GM23338 (cell line): ENCODE measurements at regions not wholly inside any gene's neighbourhood (a gene's known extent, or its start where the extent isn't known, plus 50 kb on each side); places are given as distances from the start of the nearest gene placed in this dataset.

Experiments
- ATAC-seq: fragments of 200-7000 bp; cut with Tn5 transposase; 3 replicates; pipeline ENCODE4 v1.9.1; 2020
- DNase-seq: peaks from one replicate; pipeline ENCODE4 v3.0.0-alpha.2; 2015; ENCODE audit warnings: low spot score
- H2AFZ ChIP-seq: fragments of 200-600 bp; sonication (generic); 2 replicates; pipeline ENCODE4 v1.8.0; 2016; ENCODE audit warnings: antibody characterized with exemption, mild to moderate bottlenecking, moderate library complexity
- H3F3A ChIP-seq: fragments of 200-600 bp; sonication (generic); replicated peaks from 2 replicates; pipeline ENCODE4 v1.8.0; 2017; ENCODE audit warnings: antibody characterized with exemption, mixed run types, low read depth
- H3K27ac ChIP-seq: fragments of 200-600 bp; sonication (generic); 2 replicates; pipeline ENCODE4 v1.6.1; 2016; ENCODE audit warnings: low read depth
- H3K27me3 ChIP-seq: fragments of 200-600 bp; sonication (generic); 2 replicates; pipeline ENCODE4 v1.8.0; 2016; ENCODE audit warnings: mild to moderate bottlenecking, mixed run types, moderate library complexity; ENCODE audit not compliant: insufficient read depth
- H3K36me3 ChIP-seq: fragments of 200-600 bp; sonication (generic); 2 replicates; pipeline ENCODE4 v1.8.0; 2016; ENCODE audit warnings: mild to moderate bottlenecking; ENCODE audit not compliant: insufficient read depth
- H3K4me1 ChIP-seq: fragments of 200-600 bp; sonication (generic); 2 replicates; pipeline ENCODE4 v1.8.0; 2016; ENCODE audit warnings: mild to moderate bottlenecking, moderate library complexity; ENCODE audit not compliant: insufficient read depth
- H3K4me2 ChIP-seq: fragments of 200-600 bp; sonication (generic); 2 replicates; pipeline ENCODE4 v1.7.1; 2017; ENCODE audit warnings: mixed run types
- H3K4me3 ChIP-seq: fragments of 200-600 bp; sonication (generic); 2 replicates; pipeline ENCODE4 v1.6.1; 2016; ENCODE audit warnings: mixed run types
- H3K79me2 ChIP-seq: fragments of 200-600 bp; sonication (generic); replicated peaks from 2 replicates; pipeline ENCODE4 v1.8.0; 2017; ENCODE audit warnings: mild to moderate bottlenecking; ENCODE audit not compliant: insufficient read depth
- H3K9me2 ChIP-seq: fragments of 200-600 bp; sonication (generic); 2 replicates; pipeline ENCODE4 v1.8.0; 2017; ENCODE audit not compliant: insufficient read depth
- H4K20me1 ChIP-seq: fragments of 200-600 bp; sonication (generic); replicated peaks from 2 replicates; pipeline ENCODE4 v1.8.0; 2017; ENCODE audit warnings: mild to moderate bottlenecking; ENCODE audit not compliant: insufficient read depth
- H3K27ac Mint-ChIP-seq: 2 replicates; pipeline ENCODE4 v1.8.0; 2020; ENCODE audit warnings: inconsistent platforms, mild to moderate bottlenecking, moderate library complexity, mixed read lengths
- H3K27me3 Mint-ChIP-seq: 3 replicates; pipeline ENCODE4 v1.8.0; 2022; ENCODE audit warnings: low read depth, mild to moderate bottlenecking, moderate library complexity, mixed read lengths, inconsistent platforms; ENCODE audit not compliant: insufficient read depth, poor library complexity
- H3K36me3 Mint-ChIP-seq: 3 replicates; pipeline ENCODE4 v1.8.0; 2021; ENCODE audit warnings: low read depth, mild to moderate bottlenecking, inconsistent platforms, moderate library complexity, mixed read lengths
- H3K4me1 Mint-ChIP-seq: 3 replicates; pipeline ENCODE4 v1.8.0; 2020; ENCODE audit warnings: mild to moderate bottlenecking, inconsistent platforms, mixed read lengths
- H3K4me3 Mint-ChIP-seq: 3 replicates; pipeline ENCODE4 v1.8.0; 2021; ENCODE audit warnings: moderate library complexity, mild to moderate bottlenecking, inconsistent platforms, mixed read lengths
- H3K9me3 Mint-ChIP-seq: 3 replicates; pipeline ENCODE4 v1.8.0; 2020; ENCODE audit warnings: moderate library complexity, mild to moderate bottlenecking, inconsistent platforms, mixed read lengths
- CTCF ChIP-seq, 2 experiments: fragments of 200-600 bp in 1 of 2; sonication (generic) in 1 of 2; conservative IDR thresholded peaks; 2 replicates each; pipeline versions ENCODE4 v1.5.1 to v1.6.1; 2016 to 2017; ENCODE audit warnings: antibody characterized with exemption in 2 of 2, low read depth in 2 of 2, mild to moderate bottlenecking in 2 of 2, moderate library complexity in 1 of 2
- JUNB ChIP-seq: IDR thresholded peaks from one replicate; pipeline ENCODE4 v1.6.1; 2016; ENCODE audit warnings: antibody characterized with exemption; ENCODE audit not compliant: unreplicated experiment
- REST ChIP-seq: IDR thresholded peaks from one replicate; pipeline ENCODE4 v1.6.1; 2018; ENCODE audit warnings: antibody characterized with exemption; ENCODE audit not compliant: unreplicated experiment
- STAT1 ChIP-seq: IDR thresholded peaks from one replicate; pipeline ENCODE4 v1.6.1; 2016; ENCODE audit warnings: antibody characterized with exemption; ENCODE audit not compliant: unreplicated experiment
- ZNF114 ChIP-seq: fragments of 250-450 bp; sonication (Bioruptor Pico); IDR thresholded peaks from 2 replicates; pipeline ENCODE4 v1.5.0; 2020; ENCODE audit warnings: mild to moderate bottlenecking, moderate library complexity
- ZNF331 ChIP-seq: fragments of 250-450 bp; sonication (Bioruptor Pico); IDR thresholded peaks from 2 replicates; pipeline ENCODE4 v1.5.0; 2020; ENCODE audit warnings: low read depth, mild to moderate bottlenecking, moderate library complexity
- ZNF462 ChIP-seq: fragments of 250-450 bp; sonication (Bioruptor Pico); IDR thresholded peaks from 2 replicates; pipeline ENCODE4 v1.5.0; 2020; ENCODE audit warnings: mild to moderate bottlenecking, moderate library complexity

- TF ChIP-seq CTCF (conservative IDR thresholded peaks at IDR 0.05; ENCODE audit: low read depth in 2 of 2), result no peak
These were observed 207.3 kb upstream of the PPP1R3A start (continued) for GRCh38 chr7:114126095-114126494.

- H3K27me3 ChIP-seq, result no peaks in the 10 kb centered on the region
- TF ChIP-seq ZNF462 (CRISPR knock-in tag) (no peak), STAT1 (no peak), JUNB (no peak), REST (no peak), ZNF331 (no peak), CTCF (conservative IDR thresholded peaks at IDR 0.05; ENCODE audit: low read depth in 2 of 2) (no peak), ZNF114 (CRISPR knock-in tag) (no peak)
- peaks cover 2% of the 10 kb centered on the region for H3K27me3 Mint-ChIP-seq
- no peaks in the 10 kb centered on the region for H3K9me2 ChIP-seq
- no peaks in the 10 kb centered on the region for H3F3A ChIP-seq
- H3K4me2 ChIP-seq, result no peak overlapping the region
- no peaks in the 10 kb centered on the region for H4K20me1 ChIP-seq
- no peak overlapping the region for H3K27ac Mint-ChIP-seq
- H3K4me1 ChIP-seq, result no peaks in the 10 kb centered on the region
- H3K9me3 Mint-ChIP-seq, result no peaks in the 10 kb centered on the region
- no peaks in the 10 kb centered on the region; the same call in 1 of the 3 replicates for H3K4me1 Mint-ChIP-seq
- H3K27ac ChIP-seq, result no peak overlapping the region
- H3K36me3 ChIP-seq, result no peaks in the 10 kb centered on the region
- H3K4me3 ChIP-seq, result no peak overlapping the region
- ATAC-seq (no peak), DNase-seq (no peak)
- H3K4me3 Mint-ChIP-seq, result no peak overlapping the region
- no peaks in the 10 kb centered on the region for H3K36me3 Mint-ChIP-seq
- no peaks in the 10 kb centered on the region for H3K79me2 ChIP-seq
- H2AFZ ChIP-seq, result no peak overlapping the region; the same call in 1 of the 2 replicates
These were observed 194.0 kb upstream of the PPP1R3A start for GRCh38 chr7:114112806-114113205.
